SK-MEL-5 (cell line): ENCODE measurements at regions not wholly inside any gene's neighbourhood (a gene's known extent, or its start where the extent isn't known, plus 50 kb on each side); places are given as distances from the start of the nearest gene placed in this dataset.

Experiments used
- DNase-seq: peaks from one replicate; pipeline ENCODE4 v3.0.0-alpha.2; 2016; ENCODE audit warnings: low read depth, low spot score
- in situ Hi-C: cut with HindIII; loops from 2 replicates; pipeline ENCODE4 v1.10.0; 2016; ENCODE audit warnings: low sequenced_read_pairs, high pct_unique_total_duplicates, low pct_unique_long_range_greater_than_20kb

- DNase-seq = no peak
- in situ Hi-C loops = no loop called here
These were observed 311.8 kb downstream of the UTP18 start for GRCh38 chr17:51572115-51572514.
